Endothelial cell of umbilical vein (primary cell): ENCODE measurements at regions not wholly inside any gene's neighbourhood (a gene's known extent, or its start where the extent isn't known, plus 50 kb on each side); places are given as distances from the start of the nearest gene placed in this dataset.

Experiments
- BruUV-seq: library from RNA; stranded (reverse); fragments of 400-500 nt; replicated peaks from 2 replicates; lab custom pipeline; 2021; lab: Mats Ljungman, UMichigan
- CTCF ChIA-PET: fragments of 300-600, 350-600 bp; sonication (Branson Sonifier 250); formaldehyde crosslinking; loops from one replicate; lab custom pipeline; 2021; ENCODE audit warnings: antibody characterized with exemption, inconsistent platforms; lab: Charles Lee
- POLR2A ChIA-PET: fragments of 300-600, 350-600 bp; sonication (Branson Sonifier 250); formaldehyde crosslinking; loops from one replicate; lab custom pipeline; 2021; ENCODE audit warnings: antibody characterized with exemption, inconsistent platforms; lab: Charles Lee
- DNase-seq: peaks from one replicate; pipeline ENCODE4 v3.0.0-alpha.2; 2011; ENCODE audit warnings: low read depth, low spot score
- FAIRE-seq: peaks from 2 replicates; lab custom pipeline; 2011; peaks lifted over from hg19 to GRCh38; lab: Jason Lieb, UNC
- H2AFZ ChIP-seq: 2 replicates; pipeline ENCODE4 v1.6.0; 2012; ENCODE audit warnings: low read depth, low read length, control low read depth, inconsistent platforms
- H3K27ac ChIP-seq: 2 replicates; pipeline ENCODE4 v1.5.1; 2011; ENCODE audit warnings: low read depth, mild to moderate bottlenecking, control low read depth, low read length, moderate library complexity; ENCODE audit not compliant: insufficient read depth
- H3K27me3 ChIP-seq, 2 experiments: 2 replicates each; pipeline versions ENCODE4 v1.6.0 to v1.6.1; 2011; ENCODE audit warnings: low read length in 2 of 2, mixed read lengths in 1 of 2; ENCODE audit not compliant: control insufficient read depth in 2 of 2, insufficient read depth in 2 of 2
- H3K36me3 ChIP-seq, 2 experiments: 2 replicates in 1 of 2; 3 replicates in 1 of 2; pipeline ENCODE4 v1.5.1; 2011; ENCODE audit warnings: low read length in 2 of 2, mild to moderate bottlenecking in 1 of 2, moderate library complexity in 1 of 2; ENCODE audit not compliant: control insufficient read depth in 2 of 2, insufficient read depth in 2 of 2; ENCODE audit errors: extremely low read depth in 1 of 2
- H3K4me1 ChIP-seq: 3 replicates; pipeline ENCODE4 v1.5.1; 2011; ENCODE audit warnings: mild to moderate bottlenecking, low read length; ENCODE audit not compliant: control insufficient read depth, insufficient read depth; ENCODE audit errors: extremely low read depth
- H3K4me2 ChIP-seq: 2 replicates; pipeline ENCODE4 v1.6.1; 2011; ENCODE audit warnings: low read length, control low read depth, mixed read lengths; ENCODE audit not compliant: insufficient read depth
- H3K4me3 ChIP-seq, 3 experiments: fragments of 200-600 bp in 1 of 3; sonication (generic), shearing (Covaris generic) in 1 of 3; replicated peaks in 1 of 3; 2 replicates each; pipeline ENCODE4 v1.5.1; 2011 to 2016; ENCODE audit warnings: control low read depth in 3 of 3, low read length in 3 of 3, mild to moderate bottlenecking in 2 of 3, inconsistent platforms in 1 of 3, low read depth in 1 of 3, moderate library complexity in 1 of 3; ENCODE audit not compliant: insufficient read depth in 1 of 3
- H3K79me2 ChIP-seq: 2 replicates; pipeline ENCODE4 v1.6.0; 2012; ENCODE audit warnings: low read length, inconsistent platforms; ENCODE audit not compliant: control insufficient read depth, insufficient read depth
- H3K9ac ChIP-seq: replicated peaks from 2 replicates; pipeline ENCODE3; 2011; ENCODE audit warnings: low read length, control low read depth; ENCODE audit not compliant: insufficient read depth; ENCODE audit errors: extremely low read depth
- H3K9me1 ChIP-seq: replicated peaks from 3 replicates; pipeline ENCODE4 v1.6.0; 2011; ENCODE audit warnings: mild to moderate bottlenecking, low read length; ENCODE audit not compliant: control insufficient read depth, insufficient read depth; ENCODE audit errors: extremely low read depth
- H3K9me3 ChIP-seq: replicated peaks from 2 replicates; pipeline ENCODE4 v1.5.1; 2012; ENCODE audit warnings: low read length, inconsistent platforms; ENCODE audit not compliant: control insufficient read depth, insufficient read depth
- H4K20me1 ChIP-seq: replicated peaks from 2 replicates; pipeline ENCODE3; 2011; ENCODE audit warnings: mild to moderate bottlenecking, low read length; ENCODE audit not compliant: control insufficient read depth, insufficient read depth; ENCODE audit errors: extremely low read depth
- CTCF ChIP-seq, 2 donors: IDR thresholded peaks; 1 replicate in 1 of 2; 2 replicates in 1 of 2; pipeline ENCODE4 v1.5.1; 2011; ENCODE audit warnings: low read length in 2 of 2, mild to moderate bottlenecking in 2 of 2, moderate library complexity in 2 of 2, control low read depth in 1 of 2, inconsistent platforms in 1 of 2, low read depth in 1 of 2; ENCODE audit not compliant: insufficient read depth in 1 of 2; ENCODE audit errors: extremely low read depth in 1 of 2
- EZH2 ChIP-seq: IDR thresholded peaks from 2 replicates; pipeline ENCODE4 v1.6.1; 2012; ENCODE audit warnings: borderline replicate concordance, low read depth, mild to moderate bottlenecking, moderate library complexity, low read length, inconsistent platforms; ENCODE audit not compliant: severe bottlenecking
- FOS ChIP-seq: IDR thresholded peaks from 2 replicates; pipeline ENCODE4 v1.6.1; 2011; ENCODE audit warnings: mild to moderate bottlenecking, low read length, moderate library complexity, borderline replicate concordance; ENCODE audit not compliant: insufficient read depth
- GATA2 ChIP-seq: IDR thresholded peaks from 2 replicates; pipeline ENCODE4 v1.7.0; 2011; ENCODE audit warnings: low read depth, mild to moderate bottlenecking, moderate library complexity, mixed read lengths, low read length; ENCODE audit not compliant: insufficient read length, insufficient read depth
- JUN ChIP-seq: IDR thresholded peaks from 2 replicates; pipeline ENCODE4 v1.6.1; 2011; ENCODE audit warnings: borderline replicate concordance, low read depth; ENCODE audit not compliant: insufficient read length, insufficient read depth
- MAX ChIP-seq: IDR thresholded peaks from 2 replicates; pipeline ENCODE4 v1.6.1; 2011; ENCODE audit not compliant: insufficient read depth, insufficient read length
- MYC ChIP-seq: IDR thresholded peaks from one replicate; pipeline ENCODE4 v1.6.1; 2011; ENCODE audit warnings: mild to moderate bottlenecking, low read depth, low read length
- POLR2A ChIP-seq: IDR thresholded peaks from 2 replicates; pipeline ENCODE4 v1.6.1; 2012; ENCODE audit warnings: low read depth, mild to moderate bottlenecking, control low read depth, low read length
- POLR2AphosphoS5 ChIP-seq: IDR thresholded peaks from 2 replicates; pipeline ENCODE4 v1.6.1; 2012; ENCODE audit warnings: low read depth, mild to moderate bottlenecking, control low read depth, low read length, moderate library complexity; ENCODE audit not compliant: insufficient read depth
- dilution Hi-C: fragments of 300-500 bp; cut with MboI; formaldehyde crosslinking; loops from one replicate; pipeline ENCODE4 v1.15.0; 2019; ENCODE audit warnings: low sequenced_read_pairs; ENCODE audit not compliant: extremely low pct_ligation_motif_present
- intact Hi-C: fragments of 100-400 bp; cut with micrococcal nuclease; formaldehyde crosslinking; loops from one replicate; pipeline ENCODE4 v1.10.0; 2022

- BruUV-seq = no TSS peak
- intact Hi-C loops (no loop called here), dilution Hi-C loops (no loop called here)
- ChIA-PET CTCF (interaction anchor here (0.9 to 1.3 kb wide), 2 partner anchors 8 to 20 kb away, joined by 4 to 8 read pairs; no protein-coding TSS in a partner anchor), POLR2A (no interaction called here)
- no peak for FAIRE-seq
- H3K79me2 ChIP-seq = no peaks in the 10 kb centered on the region
- TF ChIP-seq GATA2 (no peak), POLR2A (no peak), JUN (no peak), POLR2AphosphoS5 (no peak), FOS (no peak), MYC (no peak), MAX (no peak), CTCF (IDR thresholded peaks at IDR 0.05; ENCODE audit: extremely low read depth in 1 of 2, insufficient read depth in 1 of 2, low read depth in 1 of 2, low read length in 2 of 2) (no peak), EZH2 (no peak)
- H3K36me3 ChIP-seq = no peaks in the 10 kb centered on the region
- H3K27me3 ChIP-seq = no peaks in the 10 kb centered on the region
- no peak overlapping the region for H3K4me3 ChIP-seq
- no peak overlapping the region for H3K27ac ChIP-seq
- no peaks in the 10 kb centered on the region for H3K9me1 ChIP-seq
- H3K4me2 ChIP-seq = no peak overlapping the region
- H3K9ac ChIP-seq = no peak overlapping the region
- H4K20me1 ChIP-seq = no peaks in the 10 kb centered on the region
- H3K4me1 ChIP-seq = peaks cover 10% of the 10 kb centered on the region
- no peak for DNase-seq
- H2AFZ ChIP-seq = no peak overlapping the region
- no peaks in the 10 kb centered on the region for H3K9me3 ChIP-seq
Measured at GRCh38 chr18:62445386-62445917, 77.4 kb upstream of the ZCCHC2 start.
